ENCODE measurements at regions not wholly inside any gene's neighbourhood (a gene's known extent, or its start where the extent isn't known, plus 50 kb on each side); places are given as distances from the start of the nearest gene placed in this dataset.

- no peak overlapping the region for H3K4me3 ChIP-seq (ENCODE audit: low read depth, low read length)
- H3K36me3 ChIP-seq (replicated peaks) = no peaks in the 10 kb centered on the region
- in situ Hi-C loops (cut with HindIII; ENCODE audit: low pct_ligation_motif_present, low sequenced_read_pairs) = no loop called here
- H3K27ac ChIP-seq = no peak overlapping the region
- DNase-seq = no peak
- no peaks in the 10 kb centered on the region for H3K27me3 ChIP-seq (replicated peaks)
- no peak for TF ChIP-seq CTCF (IDR thresholded peaks at IDR 0.05; ENCODE audit: low read depth, low read length, missing control alignments)
Observed at GRCh38 chr6:11349880-11350279, 117.4 kb upstream of the NEDD9 start.

- H3K27ac ChIP-seq = no peak overlapping the region
- no peak for DNase-seq
- H3K36me3 ChIP-seq (replicated peaks) = no peaks in the 10 kb centered on the region
- in situ Hi-C loops (cut with HindIII; ENCODE audit: low pct_ligation_motif_present, low sequenced_read_pairs) = no loop called here
- H3K27me3 ChIP-seq (replicated peaks) = no peaks in the 10 kb centered on the region
- no peak overlapping the region for H3K4me3 ChIP-seq (ENCODE audit: low read depth, low read length)
- TF ChIP-seq CTCF (IDR thresholded peaks at IDR 0.05; ENCODE audit: low read depth, low read length, missing control alignments) = no peak
Observed at GRCh38 chr6:11346516-11346915, 114.0 kb upstream of the NEDD9 start.

- H3K36me3 ChIP-seq (replicated peaks) = no peaks in the 10 kb centered on the region
- no peaks in the 10 kb centered on the region for H3K27me3 ChIP-seq (replicated peaks)
- no peak for TF ChIP-seq CTCF (IDR thresholded peaks at IDR 0.05; ENCODE audit: low read depth, low read length, missing control alignments)
- H3K4me3 ChIP-seq (ENCODE audit: low read depth, low read length) = no peak overlapping the region
- DNase-seq = no peak
- H3K27ac ChIP-seq = no peak overlapping the region
- in situ Hi-C loops (cut with HindIII; ENCODE audit: low pct_ligation_motif_present, low sequenced_read_pairs) = no loop called here
Observed at GRCh38 chr6:11345536-11345935, 113.1 kb upstream of the NEDD9 start.

GRCh38 chr6:11343963-11344723, 111.7 kb upstream of the NEDD9 start:
- no peak for DNase-seq
- Histone ChIP-seq H3K4me3 (ENCODE audit: low read depth, low read length) (no peak overlapping the region), H3K27me3 (replicated peaks) (no peaks in the 10 kb centered on the region), H3K36me3 (replicated peaks) (no peaks in the 10 kb centered on the region), H3K27ac (no peak overlapping the region)
- TF ChIP-seq CTCF (IDR thresholded peaks at IDR 0.05; ENCODE audit: low read depth, low read length, missing control alignments) = no peak
- in situ Hi-C loops (cut with HindIII; ENCODE audit: low pct_ligation_motif_present, low sequenced_read_pairs) = no loop called here

- in situ Hi-C loops (cut with HindIII; ENCODE audit: low pct_ligation_motif_present, low sequenced_read_pairs) = no loop called here
- Histone ChIP-seq H3K27me3 (replicated peaks) (no peaks in the 10 kb centered on the region), H3K27ac (no peak overlapping the region), H3K4me3 (ENCODE audit: low read depth, low read length) (no peak overlapping the region), H3K36me3 (replicated peaks) (no peaks in the 10 kb centered on the region)
- no peak for TF ChIP-seq CTCF (IDR thresholded peaks at IDR 0.05; ENCODE audit: low read depth, low read length, missing control alignments)
- no peak for DNase-seq
Observed at GRCh38 chr6:11341867-11342266, 109.4 kb upstream of the NEDD9 start.

- DNase-seq = no peak
- no peak overlapping the region for H3K4me3 ChIP-seq (ENCODE audit: low read depth, low read length)
- H3K27ac ChIP-seq = no peak overlapping the region
- in situ Hi-C loops (cut with HindIII; ENCODE audit: low pct_ligation_motif_present, low sequenced_read_pairs) = no loop called here
- H3K36me3 ChIP-seq (replicated peaks) = no peaks in the 10 kb centered on the region
- TF ChIP-seq CTCF (IDR thresholded peaks at IDR 0.05; ENCODE audit: low read depth, low read length, missing control alignments) = no peak
- H3K27me3 ChIP-seq (replicated peaks) = no peaks in the 10 kb centered on the region
Observed at GRCh38 chr6:11341303-11341702, 108.8 kb upstream of the NEDD9 start.

Measured in brain microvascular endothelial cell (primary cell).